Body of pancreas (tissue), 4 donors: ENCODE measurements at regions not wholly inside any gene's neighbourhood (a gene's known extent, or its start where the extent isn't known, plus 50 kb on each side); places are given as distances from the start of the nearest gene placed in this dataset.

Source experiments
- ATAC-seq: fragments of 150-250 bp; one replicate; pipeline ENCODE4 v1.9.1; 2016
- DNase-seq, 4 donors: peaks; one replicate each; pipeline ENCODE4 v3.0.0-alpha.2; 2019
- H3K27ac ChIP-seq, 4 donors: fragments of 200-600 bp; sonication (generic); 1 replicate in 3 of 4; 2 replicates in 1 of 4; pipeline versions ENCODE4 v1.5.1 to v1.6.1; 2016 to 2019; ENCODE audit warnings: mild to moderate bottlenecking in 1 of 4, mixed read lengths in 1 of 4, moderate library complexity in 1 of 4
- H3K27me3 ChIP-seq, 2 donors: fragments of 200-600 bp; sonication (generic); one replicate each; pipeline ENCODE4 v1.6.0; 2016; ENCODE audit warnings: mild to moderate bottlenecking in 1 of 2
- H3K36me3 ChIP-seq, 2 donors: fragments of 200-600 bp; sonication (generic); replicated peaks in 1 of 2; 2 replicates each; pipeline ENCODE4 v1.5.1; 2016; ENCODE audit warnings: low read depth in 2 of 2; ENCODE audit not compliant: insufficient read depth in 1 of 2
- H3K4me1 ChIP-seq: fragments of 200-600 bp; sonication (generic); one replicate; pipeline ENCODE4 v1.6.0; 2016
- H3K4me3 ChIP-seq, 2 donors: fragments of 200-600 bp; sonication (generic); 1 replicate in 1 of 2; 2 replicates in 1 of 2; pipeline ENCODE4 v1.5.1; 2016 to 2019
- H3K9me3 ChIP-seq, 3 donors: fragments of 200-600 bp; sonication (generic); 1 replicate in 2 of 3; 2 replicates in 1 of 3; pipeline ENCODE4 v1.5.1; 2016
- CTCF ChIP-seq, 7 experiments: fragments of 450-650 bp in 4 of 7; fragments of 200-600 bp in 3 of 7; sonication (generic) in 3 of 7; IDR thresholded peaks; one replicate each; pipeline ENCODE4 v1.5.1; 2016 to 2019; ENCODE audit warnings: antibody characterized with exemption in 7 of 7
- POLR2A ChIP-seq, 3 donors: fragments of 450-650 bp; IDR thresholded peaks; one replicate each; pipeline ENCODE4 v1.6.1; 2016; ENCODE audit warnings: antibody characterized with exemption in 3 of 3, mild to moderate bottlenecking in 2 of 3
- WGBS, 2 donors: methylation state at CpG; one replicate each; pipeline ENCODE4 v1.1.5; 2017; 5-methylcytosine and 5-hydroxymethylcytosine counted together
- intact Hi-C: fragments of 100-400 bp; cut with DNase I; formaldehyde crosslinking; loops from one replicate; pipeline ENCODE4 v1.15.1; 2023

- TF ChIP-seq CTCF (IDR thresholded peaks at IDR 0.05) = no peak
- no peak for TF ChIP-seq POLR2A (IDR thresholded peaks at IDR 0.05)
- H3K36me3 ChIP-seq = no peaks in the 10 kb centered on the region
- DNase-seq (no peak), ATAC-seq (no peak)
- WGBS, 2 donors = 50 to 55% methylated on average over 4 of the region's 4 CpGs
- H3K27me3 ChIP-seq = no peaks in the 10 kb centered on the region
- no peaks in the 10 kb centered on the region for H3K9me3 ChIP-seq
- no peaks in the 10 kb centered on the region for H3K4me1 ChIP-seq
- intact Hi-C loops = no loop called here
- H3K4me3 ChIP-seq = no peak overlapping the region
- no peak overlapping the region for H3K27ac ChIP-seq
Observed at GRCh38 chr18:68568364-68569155, 146.3 kb downstream of the TMX3 start.

- Histone ChIP-seq H3K27me3 (no peaks in the 10 kb centered on the region), H3K4me1 (no peaks in the 10 kb centered on the region), H3K9me3 (no peaks in the 10 kb centered on the region), H3K36me3 (no peaks in the 10 kb centered on the region), H3K27ac (no peak overlapping the region), H3K4me3 (no peak overlapping the region)
- ATAC-seq = no peak
- intact Hi-C loops = no loop called here
- no peak for DNase-seq
- TF ChIP-seq CTCF (IDR thresholded peaks at IDR 0.05) (no peak), POLR2A (IDR thresholded peaks at IDR 0.05) (no peak)
- 76% methylated on average over 2 of the region's 2 CpGs for WGBS, 2 donors
Observed at GRCh38 chr18:68566991-68567390, 147.9 kb downstream of the TMX3 start.

GRCh38 chr18:68564961-68565360, 149.9 kb downstream of the TMX3 start:
- Histone ChIP-seq H3K27ac (no peak overlapping the region), H3K4me1 (no peaks in the 10 kb centered on the region), H3K36me3 (no peaks in the 10 kb centered on the region), H3K27me3 (no peaks in the 10 kb centered on the region), H3K4me3 (no peak overlapping the region), H3K9me3 (no peaks in the 10 kb centered on the region)
- intact Hi-C loops = no loop called here
- TF ChIP-seq CTCF (IDR thresholded peaks at IDR 0.05) (no peak), POLR2A (IDR thresholded peaks at IDR 0.05) (no peak)
- ATAC-seq (no peak), DNase-seq (no peak)
- 54 to 65% methylated on average over 3 of the region's 3 CpGs for WGBS, 2 donors

DNA sequence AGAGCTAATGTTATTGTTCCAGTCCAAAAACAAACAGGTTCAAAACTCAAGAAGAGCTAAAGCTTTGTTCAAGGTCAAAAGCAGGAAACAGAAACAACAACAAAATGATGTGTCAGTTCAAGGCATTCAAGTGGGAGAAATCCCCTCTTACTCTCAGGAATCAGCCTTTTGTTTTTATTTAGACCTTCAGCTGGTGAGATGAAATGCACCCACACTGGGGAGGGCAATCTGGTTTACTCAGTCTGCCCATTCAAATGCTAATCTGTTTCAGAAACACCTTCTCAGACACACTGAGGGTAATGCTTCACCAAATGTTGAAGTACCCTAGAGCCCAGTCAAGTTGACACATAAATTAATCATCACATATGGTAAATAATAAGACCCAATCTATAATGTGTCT, 150.6 kb downstream of the TMX3 start:
- DNase-seq (no peak), ATAC-seq (no peak)
- Histone ChIP-seq H3K4me3 (no peak overlapping the region), H3K27me3 (no peaks in the 10 kb centered on the region), H3K4me1 (no peaks in the 10 kb centered on the region), H3K36me3 (no peaks in the 10 kb centered on the region), H3K9me3 (no peaks in the 10 kb centered on the region), H3K27ac (no peak overlapping the region)
- intact Hi-C loops = no loop called here
- no peak for TF ChIP-seq POLR2A (IDR thresholded peaks at IDR 0.05)
- no peak for TF ChIP-seq CTCF (IDR thresholded peaks at IDR 0.05)

GRCh38 chr18:68560128-68560527, 154.8 kb downstream of the TMX3 start:
- no peaks in the 10 kb centered on the region for H3K27me3 ChIP-seq
- H3K4me1 ChIP-seq = no peaks in the 10 kb centered on the region
- 75 to 83% methylated on average over 2 of the region's 2 CpGs for WGBS, 2 donors
- TF ChIP-seq POLR2A (IDR thresholded peaks at IDR 0.05) = no peak
- TF ChIP-seq CTCF (IDR thresholded peaks at IDR 0.05) = no peak
- ATAC-seq (no peak), DNase-seq (no peak)
- intact Hi-C loops = no loop called here
- H3K36me3 ChIP-seq = no peaks in the 10 kb centered on the region
- no peaks in the 10 kb centered on the region for H3K9me3 ChIP-seq
- no peak overlapping the region for H3K27ac ChIP-seq
- no peak overlapping the region for H3K4me3 ChIP-seq
